Neural crest cell (in vitro differentiated cells): ENCODE measurements at regions not wholly inside any gene's neighbourhood (a gene's known extent, or its start where the extent isn't known, plus 50 kb on each side); places are given as distances from the start of the nearest gene placed in this dataset.

Source experiments
- DNase-seq: peaks from one replicate; pipeline ENCODE4 v3.0.0; 2021; ENCODE audit warnings: low read depth, mixed read lengths, low spot score
- H3K27ac Mint-ChIP-seq: one replicate; pipeline ENCODE4 v1.8.0; 2021; ENCODE audit warnings: mild to moderate bottlenecking, mixed read lengths; ENCODE audit not compliant: unreplicated experiment
- H3K27me3 Mint-ChIP-seq: 2 replicates; pipeline ENCODE4 v1.8.0; 2021; ENCODE audit warnings: low read depth, mild to moderate bottlenecking, mixed read lengths
- H3K36me3 Mint-ChIP-seq: 2 replicates; pipeline ENCODE4 v1.8.0; 2021; ENCODE audit warnings: low read depth, mild to moderate bottlenecking, mixed read lengths
- H3K4me1 Mint-ChIP-seq: 2 replicates; pipeline ENCODE4 v1.8.0; 2021; ENCODE audit warnings: mixed read lengths
- H3K4me3 Mint-ChIP-seq: one replicate; pipeline ENCODE4 v1.8.0; 2021; ENCODE audit warnings: mild to moderate bottlenecking, mixed read lengths
- H3K9me3 Mint-ChIP-seq: 2 replicates; pipeline ENCODE4 v1.8.0; 2021; ENCODE audit warnings: mixed read lengths
- TF ChIP-seq, protein P1 (sequence below): fragments of 200-600 bp; sonication (generic); conservative IDR thresholded peaks from 2 replicates; pipeline ENCODE4 v1.5.0; 2021; ENCODE audit warnings: antibody characterized with exemption, mild to moderate bottlenecking

- H3K27ac Mint-ChIP-seq = no peak overlapping the region
Observed at GRCh38 chr4:174080361-174080760, 203.1 kb downstream of the FBXO8 start.

GRCh38 chr4:174071595-174071994 lies 211.9 kb downstream of the FBXO8 start:
- Mint-ChIP-seq H3K9me3 (no peaks in the 10 kb centered on the region), H3K27ac (no peak overlapping the region), H3K36me3 (no peaks in the 10 kb centered on the region), H3K4me1 (no peaks in the 10 kb centered on the region), H3K27me3 (peaks cover 37% of the 10 kb centered on the region), H3K4me3 (no peak overlapping the region)
- DNase-seq = no peak
- TF ChIP-seq, protein P1, sequence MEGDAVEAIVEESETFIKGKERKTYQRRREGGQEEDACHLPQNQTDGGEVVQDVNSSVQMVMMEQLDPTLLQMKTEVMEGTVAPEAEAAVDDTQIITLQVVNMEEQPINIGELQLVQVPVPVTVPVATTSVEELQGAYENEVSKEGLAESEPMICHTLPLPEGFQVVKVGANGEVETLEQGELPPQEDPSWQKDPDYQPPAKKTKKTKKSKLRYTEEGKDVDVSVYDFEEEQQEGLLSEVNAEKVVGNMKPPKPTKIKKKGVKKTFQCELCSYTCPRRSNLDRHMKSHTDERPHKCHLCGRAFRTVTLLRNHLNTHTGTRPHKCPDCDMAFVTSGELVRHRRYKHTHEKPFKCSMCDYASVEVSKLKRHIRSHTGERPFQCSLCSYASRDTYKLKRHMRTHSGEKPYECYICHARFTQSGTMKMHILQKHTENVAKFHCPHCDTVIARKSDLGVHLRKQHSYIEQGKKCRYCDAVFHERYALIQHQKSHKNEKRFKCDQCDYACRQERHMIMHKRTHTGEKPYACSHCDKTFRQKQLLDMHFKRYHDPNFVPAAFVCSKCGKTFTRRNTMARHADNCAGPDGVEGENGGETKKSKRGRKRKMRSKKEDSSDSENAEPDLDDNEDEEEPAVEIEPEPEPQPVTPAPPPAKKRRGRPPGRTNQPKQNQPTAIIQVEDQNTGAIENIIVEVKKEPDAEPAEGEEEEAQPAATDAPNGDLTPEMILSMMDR = no peak

More at GRCh38 chr4:174080361-174080760, 203.1 kb downstream of the FBXO8 start:
- no peaks in the 10 kb centered on the region for H3K36me3 Mint-ChIP-seq
- TF ChIP-seq, protein P1 = no peak
- no peak overlapping the region for H3K4me3 Mint-ChIP-seq
- H3K27me3 Mint-ChIP-seq = peaks cover 22% of the 10 kb centered on the region
- H3K4me1 Mint-ChIP-seq = no peaks in the 10 kb centered on the region
- no peaks in the 10 kb centered on the region for H3K9me3 Mint-ChIP-seq
- no peak for DNase-seq

DNA sequence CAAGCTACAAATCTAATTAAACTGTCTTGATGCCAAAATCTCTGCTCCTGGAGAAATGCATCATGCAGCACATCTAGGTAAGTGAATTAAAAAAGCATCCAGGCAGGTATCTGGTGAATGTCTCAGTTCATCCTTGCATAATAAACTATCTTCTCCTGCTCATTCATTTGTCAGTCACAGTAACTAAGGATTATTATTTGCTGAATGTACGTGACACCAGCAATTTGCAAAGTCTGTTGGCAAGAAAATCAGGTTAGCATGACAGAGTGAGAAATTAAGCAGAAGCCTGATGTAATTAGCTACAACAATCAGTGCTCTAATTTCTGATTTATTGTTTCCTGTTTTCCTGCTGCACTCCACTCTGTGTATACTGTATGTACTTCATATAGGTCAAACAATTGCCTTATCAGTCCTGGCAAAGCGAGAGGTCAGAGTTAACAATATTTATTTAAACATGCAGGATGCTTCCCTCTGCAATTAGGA lies 213.6 kb downstream of the FBXO8 start:
- Mint-ChIP-seq H3K27me3 (peaks cover 35% of the 10 kb centered on the region), H3K4me3 (no peak overlapping the region), H3K27ac (no peak overlapping the region), H3K36me3 (no peaks in the 10 kb centered on the region), H3K9me3 (no peaks in the 10 kb centered on the region), H3K4me1 (no peaks in the 10 kb centered on the region)
- DNase-seq = no peak
- TF ChIP-seq, protein P1 = no peak

DNA sequence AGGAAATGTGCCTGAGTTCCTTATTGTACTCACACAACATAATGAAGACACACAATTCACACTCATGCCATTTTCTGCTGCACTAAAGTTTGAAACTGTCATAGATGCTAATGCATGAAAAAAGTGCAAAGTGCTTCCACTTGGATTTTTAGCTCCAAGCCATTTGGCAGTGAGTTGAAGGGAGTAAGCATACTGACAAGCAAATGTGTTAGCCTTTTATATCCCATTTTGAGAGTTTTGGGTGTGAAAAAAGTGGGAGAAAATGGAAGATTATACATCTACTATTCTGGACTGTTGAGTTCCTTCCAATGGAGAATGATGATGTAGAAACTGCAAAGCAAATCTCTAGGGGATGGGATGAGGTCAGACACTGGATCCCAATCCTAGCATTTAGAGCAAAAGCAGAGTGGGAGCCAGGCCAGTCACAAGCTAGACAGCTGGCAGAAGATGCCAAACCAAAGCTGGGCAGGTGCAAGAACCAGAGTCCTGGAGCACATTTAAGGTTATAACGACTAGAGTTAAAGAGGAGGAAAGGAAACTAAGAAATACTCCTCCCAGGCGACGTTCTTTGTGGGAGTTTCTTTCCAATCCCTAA lies 216.8 kb downstream of the FBXO8 start:
- Mint-ChIP-seq H3K4me1 (no peaks in the 10 kb centered on the region), H3K36me3 (no peaks in the 10 kb centered on the region), H3K9me3 (no peaks in the 10 kb centered on the region), H3K27me3 (peaks cover 24% of the 10 kb centered on the region), H3K4me3 (no peak overlapping the region), H3K27ac (no peak overlapping the region)
- no peak for DNase-seq
- TF ChIP-seq, protein P1 = no peak

GRCh38 chr4:174062831-174063230 lies 220.6 kb downstream of the FBXO8 start:
- Mint-ChIP-seq H3K4me3 (no peak overlapping the region), H3K9me3 (peaks cover 3% of the 10 kb centered on the region), H3K36me3 (no peaks in the 10 kb centered on the region), H3K4me1 (no peaks in the 10 kb centered on the region), H3K27ac (no peak overlapping the region), H3K27me3 (peaks cover 17% of the 10 kb centered on the region)
- no peak for DNase-seq
- TF ChIP-seq, protein P1 = no peak
